ENCODE measurements at regions not wholly inside any gene's neighbourhood (a gene's known extent, or its start where the extent isn't known, plus 50 kb on each side); places are given as distances from the start of the nearest gene placed in this dataset.

DNA sequence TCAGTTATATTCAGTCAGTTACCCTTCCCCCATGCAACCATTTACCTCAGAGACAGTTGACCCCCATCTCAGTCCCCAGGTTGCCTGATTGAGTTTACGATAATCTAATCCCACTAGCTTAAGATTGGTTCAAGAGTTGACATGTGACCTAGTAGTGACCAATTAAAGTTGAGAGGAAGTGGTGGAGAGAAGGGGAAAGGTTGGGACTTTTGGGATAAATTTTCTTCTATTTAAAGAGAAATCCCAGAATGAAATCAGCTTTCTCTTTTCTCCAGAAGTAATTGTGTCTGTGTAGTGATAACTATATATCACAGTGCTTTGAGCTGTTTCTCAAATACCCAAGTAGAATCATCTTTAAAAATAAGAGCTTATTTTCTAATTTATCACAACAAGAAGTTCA lies 396.7 kb upstream of the CLINT1 start:
- Histone ChIP-seq H3K4me1 (ENCODE audit: insufficient read depth, low read length) (no peaks in the 10 kb centered on the region), H3K27me3 (ENCODE audit: control insufficient read depth in 1 of 2, insufficient read depth in 2 of 2, low read length in 2 of 2) (no peaks in the 10 kb centered on the region), H3K9me3 (ENCODE audit: low read length) (no peaks in the 10 kb centered on the region), H3K4me3 (replicated peaks in 1 of 3; ENCODE audit: insufficient read depth in 1 of 3, low read depth in 2 of 3, low read length in 3 of 3) (no peak overlapping the region), H4K20me1 (ENCODE audit: insufficient read depth, low read length) (no peaks in the 10 kb centered on the region), H3K79me2 (ENCODE audit: insufficient read depth, low read length) (no peaks in the 10 kb centered on the region), H3K27ac (ENCODE audit: extremely low read length, insufficient read depth, low read length) (no peak overlapping the region), H3K4me2 (ENCODE audit: low read depth, low read length) (no peak overlapping the region), H3K9ac (ENCODE audit: insufficient read depth, low read depth, low read length) (no peak overlapping the region), H2AFZ (ENCODE audit: low read length) (no peak overlapping the region), H3K36me3 (replicated peaks in 1 of 2; ENCODE audit: control insufficient read depth in 1 of 2, insufficient read depth in 2 of 2, low read length in 2 of 2) (no peaks in the 10 kb centered on the region)
- no peak for TF ChIP-seq ZNF317 (CRISPR knock-in tag; IDR thresholded peaks at IDR 0.05)
- TF ChIP-seq CENPT (CRISPR knock-in tag; IDR thresholded peaks at IDR 0.05; ENCODE audit: low read depth): no peak
- no peak for TF ChIP-seq ZFX (CRISPR knock-in tag; IDR thresholded peaks at IDR 0.05; ENCODE audit: low read depth)
- TF ChIP-seq ZFP36L2 (CRISPR knock-in tag; IDR thresholded peaks at IDR 0.05): no peak
- TF ChIP-seq, protein P1, sequence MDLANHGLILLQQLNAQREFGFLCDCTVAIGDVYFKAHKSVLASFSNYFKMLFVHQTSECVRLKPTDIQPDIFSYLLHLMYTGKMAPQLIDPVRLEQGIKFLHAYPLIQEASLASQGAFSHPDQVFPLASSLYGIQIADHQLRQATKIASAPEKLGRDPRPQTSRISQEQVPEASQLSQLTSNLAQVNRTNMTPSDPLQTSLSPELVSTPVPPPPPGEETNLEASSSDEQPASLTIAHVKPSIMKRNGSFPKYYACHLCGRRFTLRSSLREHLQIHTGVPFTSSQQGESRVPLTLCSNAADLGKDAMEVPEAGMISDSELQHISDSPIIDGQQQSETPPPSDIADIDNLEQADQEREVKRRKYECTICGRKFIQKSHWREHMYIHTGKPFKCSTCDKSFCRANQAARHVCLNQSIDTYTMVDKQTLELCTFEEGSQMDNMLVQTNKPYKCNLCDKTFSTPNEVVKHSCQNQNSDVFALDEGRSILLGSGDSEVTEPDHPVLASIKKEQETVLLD (CRISPR knock-in tag; IDR thresholded peaks at IDR 0.05; ENCODE audit: low read depth): no peak
- TF ChIP-seq ZNF777 (CRISPR knock-in tag; IDR thresholded peaks at IDR 0.05): no peak
- no peak for TF ChIP-seq ZNF776 (CRISPR knock-in tag; IDR thresholded peaks at IDR 0.05)
- TF ChIP-seq RXRB (CRISPR knock-in tag; IDR thresholded peaks at IDR 0.05; ENCODE audit: borderline replicate concordance): no peak
- no peak for ATAC-seq
- 0% methylated on average over 1 of the region's 1 CpG for WGBS (ENCODE audit: low lambda C conversion rate)
- no peak for FAIRE-seq
- intact Hi-C loops (cut with micrococcal nuclease; ENCODE audit: unreplicated experiment): no loop called here
- ChIA-PET POLR2A (no interaction called here), CTCF (ENCODE audit: low intra/inter-chr PET ratio, low total read pairs) (no interaction called here)
- in situ Hi-C loops (cut with HindIII; ENCODE audit: extremely low pct_ligation_motif_present, low pct_unique_long_range_greater_than_20kb): no loop called here
- DNase-seq (ENCODE audit: low spot score): no peak
- no TSS peak for BruUV-seq (replicated peaks)

DNA sequence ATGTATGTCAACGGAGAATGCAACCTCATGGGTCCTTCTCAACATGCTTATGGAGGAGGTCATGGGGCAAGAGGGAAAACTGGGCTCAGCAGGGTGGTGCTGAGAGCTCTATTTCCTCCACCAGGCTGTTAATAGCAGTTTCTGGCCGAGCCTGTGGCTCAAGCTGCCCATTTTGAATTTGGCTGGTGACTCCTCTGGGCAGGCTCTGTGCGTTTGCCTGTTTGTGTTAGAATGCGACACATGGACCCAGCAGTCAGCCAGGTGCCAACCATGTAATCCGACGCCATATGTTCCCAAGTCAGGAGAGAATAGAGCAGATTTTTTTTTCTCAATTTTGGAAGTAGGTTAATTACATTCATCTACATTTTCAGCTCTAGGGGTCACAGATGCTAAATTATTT lies 387.7 kb upstream of the CLINT1 start:
- Histone ChIP-seq H3K36me3 (replicated peaks in 1 of 2; ENCODE audit: control insufficient read depth in 1 of 2, insufficient read depth in 2 of 2, low read length in 2 of 2) (no peaks in the 10 kb centered on the region), H3K9ac (ENCODE audit: insufficient read depth, low read depth, low read length) (no peak overlapping the region), H3K4me1 (ENCODE audit: insufficient read depth, low read length) (no peaks in the 10 kb centered on the region), H3K79me2 (ENCODE audit: insufficient read depth, low read length) (no peaks in the 10 kb centered on the region), H3K9me3 (ENCODE audit: low read length) (no peaks in the 10 kb centered on the region), H3K27me3 (ENCODE audit: control insufficient read depth in 1 of 2, insufficient read depth in 2 of 2, low read length in 2 of 2) (no peaks in the 10 kb centered on the region), H3K4me3 (replicated peaks in 1 of 3; ENCODE audit: insufficient read depth in 1 of 3, low read depth in 2 of 3, low read length in 3 of 3) (no peak overlapping the region), H3K4me2 (ENCODE audit: low read depth, low read length) (no peak overlapping the region), H3K27ac (ENCODE audit: extremely low read length, insufficient read depth, low read length) (no peak overlapping the region), H4K20me1 (ENCODE audit: insufficient read depth, low read length) (no peaks in the 10 kb centered on the region), H2AFZ (ENCODE audit: low read length) (no peak overlapping the region)
- in situ Hi-C loops (cut with HindIII; ENCODE audit: extremely low pct_ligation_motif_present, low pct_unique_long_range_greater_than_20kb): no loop called here
- intact Hi-C loops (cut with micrococcal nuclease; ENCODE audit: unreplicated experiment): no loop called here
- ATAC-seq (no peak), FAIRE-seq (no peak), DNase-seq (ENCODE audit: low spot score) (no peak)
- 28% methylated on average over 5 of the region's 6 CpGs for WGBS (ENCODE audit: low lambda C conversion rate)
- BruUV-seq (replicated peaks): no TSS peak
- POLR2A ChIA-PET: no interaction called here
- TF ChIP-seq ZBTB1 (CRISPR knock-in tag; IDR thresholded peaks at IDR 0.05; ENCODE audit: borderline replicate concordance) (no peak), ZNF713 (CRISPR knock-in tag; IDR thresholded peaks at IDR 0.05) (no peak), ZNF556 (CRISPR knock-in tag; IDR thresholded peaks at IDR 0.05; ENCODE audit: borderline replicate concordance) (no peak), ZNF776 (CRISPR knock-in tag; IDR thresholded peaks at IDR 0.05) (no peak), PHB2 (IDR thresholded peaks at IDR 0.05; ENCODE audit: partially characterized antibody) (no peak), ZNF3 (CRISPR knock-in tag; IDR thresholded peaks at IDR 0.05) (no peak), CC2D1A (CRISPR knock-in tag; IDR thresholded peaks at IDR 0.05) (no peak)
- TF ChIP-seq, protein P2, sequence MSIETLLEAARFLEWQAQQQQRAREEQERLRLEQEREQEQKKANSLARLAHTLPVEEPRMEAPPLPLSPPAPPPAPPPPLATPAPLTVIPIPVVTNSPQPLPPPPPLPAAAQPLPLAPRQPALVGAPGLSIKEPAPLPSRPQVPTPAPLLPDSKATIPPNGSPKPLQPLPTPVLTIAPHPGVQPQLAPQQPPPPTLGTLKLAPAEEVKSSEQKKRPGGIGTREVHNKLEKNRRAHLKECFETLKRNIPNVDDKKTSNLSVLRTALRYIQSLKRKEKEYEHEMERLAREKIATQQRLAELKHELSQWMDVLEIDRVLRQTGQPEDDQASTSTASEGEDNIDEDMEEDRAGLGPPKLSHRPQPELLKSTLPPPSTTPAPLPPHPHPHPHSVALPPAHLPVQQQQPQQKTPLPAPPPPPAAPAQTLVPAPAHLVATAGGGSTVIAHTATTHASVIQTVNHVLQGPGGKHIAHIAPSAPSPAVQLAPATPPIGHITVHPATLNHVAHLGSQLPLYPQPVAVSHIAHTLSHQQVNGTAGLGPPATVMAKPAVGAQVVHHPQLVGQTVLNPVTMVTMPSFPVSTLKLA (IDR thresholded peaks at IDR 0.05): no peak
- CTCF ChIA-PET (ENCODE audit: low intra/inter-chr PET ratio, low total read pairs): no interaction called here
